ENCODE measurements at regions not wholly inside any gene's neighbourhood (a gene's known extent, or its start where the extent isn't known, plus 50 kb on each side); places are given as distances from the start of the nearest gene placed in this dataset.

DNA sequence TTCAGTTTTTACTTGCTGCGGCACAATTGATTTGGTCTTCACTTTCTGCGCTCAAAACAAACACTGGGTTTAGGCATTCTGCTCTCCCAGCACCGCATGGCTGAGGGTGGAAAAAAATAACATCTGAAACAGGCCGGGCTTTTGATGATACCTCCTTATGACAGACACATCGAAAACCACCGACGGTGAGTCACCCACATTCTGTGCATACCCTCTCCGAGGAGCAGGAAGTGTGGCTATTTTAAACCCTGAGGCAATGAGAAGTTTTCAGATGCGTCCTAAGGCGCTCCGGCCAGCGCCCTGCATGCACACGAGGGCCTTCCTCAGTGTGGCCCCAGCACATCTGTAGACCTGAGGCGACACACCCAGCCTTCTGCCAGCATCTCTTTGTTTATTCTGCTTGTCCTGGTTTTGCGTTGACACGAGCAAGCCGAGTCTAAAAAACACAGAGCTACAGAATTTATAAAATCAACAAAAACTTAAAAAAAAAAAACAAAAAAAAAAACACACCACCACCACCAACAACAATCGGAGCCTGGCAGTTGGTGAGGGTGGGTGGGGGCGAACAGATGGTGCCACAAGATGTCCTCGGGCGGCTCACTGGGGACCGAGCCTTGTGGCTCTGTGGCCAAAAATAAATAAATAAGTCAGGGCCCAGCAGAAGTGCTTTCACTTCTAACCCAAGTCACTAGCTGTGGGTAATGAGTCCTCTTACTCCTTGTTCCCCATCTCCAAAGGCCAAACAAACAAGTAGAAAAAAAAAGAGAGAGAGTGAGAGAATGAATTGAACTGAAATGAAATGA is 162.6 kb upstream of the IRF2BP2 start (continued):
- TF ChIP-seq BHLHE40 (IDR thresholded peaks at IDR 0.05; ENCODE audit: low read length) (0 out of 2 replicates have a peak, but pooled peaks have one; percentile 13), ZFP37 (CRISPR knock-in tag; IDR thresholded peaks at IDR 0.05; ENCODE audit: borderline replicate concordance) (no peak), ZFY (CRISPR knock-in tag; IDR thresholded peaks at IDR 0.05) (peak; percentile 60), ZNF232 (CRISPR knock-in tag; IDR thresholded peaks at IDR 0.05; ENCODE audit: borderline replicate concordance) (no peak), POLR2G (IDR thresholded peaks at IDR 0.05; ENCODE audit: low read depth, low read length) (no peak), ZNF274 (CRISPR knock-in tag; IDR thresholded peaks at IDR 0.05) (no peak), ZNF235 (CRISPR knock-in tag; IDR thresholded peaks at IDR 0.05; ENCODE audit: borderline replicate concordance) (no peak), CEBPZ (IDR thresholded peaks at IDR 0.05; ENCODE audit: low read length) (no peak), PRDM4 (CRISPR knock-in tag; IDR thresholded peaks at IDR 0.05; ENCODE audit: borderline replicate concordance) (no peak), ZC3H4 (CRISPR knock-in tag; IDR thresholded peaks at IDR 0.05; ENCODE audit: borderline replicate concordance) (no peak), MIER3 (CRISPR knock-in tag; IDR thresholded peaks at IDR 0.05; ENCODE audit: borderline replicate concordance) (peak; percentile 78; the same call in 1 of the 2 replicates), ZEB1 (IDR thresholded peaks at IDR 0.05; ENCODE audit: insufficient replicate concordance, low read depth) (no peak)
- TF ChIP-seq, protein P1, sequence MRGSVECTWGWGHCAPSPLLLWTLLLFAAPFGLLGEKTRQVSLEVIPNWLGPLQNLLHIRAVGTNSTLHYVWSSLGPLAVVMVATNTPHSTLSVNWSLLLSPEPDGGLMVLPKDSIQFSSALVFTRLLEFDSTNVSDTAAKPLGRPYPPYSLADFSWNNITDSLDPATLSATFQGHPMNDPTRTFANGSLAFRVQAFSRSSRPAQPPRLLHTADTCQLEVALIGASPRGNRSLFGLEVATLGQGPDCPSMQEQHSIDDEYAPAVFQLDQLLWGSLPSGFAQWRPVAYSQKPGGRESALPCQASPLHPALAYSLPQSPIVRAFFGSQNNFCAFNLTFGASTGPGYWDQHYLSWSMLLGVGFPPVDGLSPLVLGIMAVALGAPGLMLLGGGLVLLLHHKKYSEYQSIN (CRISPR knock-in tag; IDR thresholded peaks at IDR 0.05; ENCODE audit: borderline replicate concordance), result no peak
- TF ChIP-seq, protein P2, sequence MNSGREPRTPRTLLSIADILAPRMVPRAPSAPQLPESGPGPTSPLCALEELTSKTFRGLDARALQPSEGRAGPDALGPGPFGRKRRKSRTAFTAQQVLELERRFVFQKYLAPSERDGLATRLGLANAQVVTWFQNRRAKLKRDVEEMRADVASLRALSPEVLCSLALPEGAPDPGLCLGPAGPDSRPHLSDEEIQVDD (CRISPR knock-in tag; IDR thresholded peaks at IDR 0.05; ENCODE audit: borderline replicate concordance), result no peak
- TF ChIP-seq, protein P3, sequence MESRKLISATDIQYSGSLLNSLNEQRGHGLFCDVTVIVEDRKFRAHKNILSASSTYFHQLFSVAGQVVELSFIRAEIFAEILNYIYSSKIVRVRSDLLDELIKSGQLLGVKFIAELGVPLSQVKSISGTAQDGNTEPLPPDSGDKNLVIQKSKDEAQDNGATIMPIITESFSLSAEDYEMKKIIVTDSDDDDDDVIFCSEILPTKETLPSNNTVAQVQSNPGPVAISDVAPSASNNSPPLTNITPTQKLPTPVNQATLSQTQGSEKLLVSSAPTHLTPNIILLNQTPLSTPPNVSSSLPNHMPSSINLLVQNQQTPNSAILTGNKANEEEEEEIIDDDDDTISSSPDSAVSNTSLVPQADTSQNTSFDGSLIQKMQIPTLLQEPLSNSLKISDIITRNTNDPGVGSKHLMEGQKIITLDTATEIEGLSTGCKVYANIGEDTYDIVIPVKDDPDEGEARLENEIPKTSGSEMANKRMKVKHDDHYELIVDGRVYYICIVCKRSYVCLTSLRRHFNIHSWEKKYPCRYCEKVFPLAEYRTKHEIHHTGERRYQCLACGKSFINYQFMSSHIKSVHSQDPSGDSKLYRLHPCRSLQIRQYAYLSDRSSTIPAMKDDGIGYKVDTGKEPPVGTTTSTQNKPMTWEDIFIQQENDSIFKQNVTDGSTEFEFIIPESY (CRISPR knock-in tag; IDR thresholded peaks at IDR 0.05), result peak; percentile 95
- TF ChIP-seq, protein P4, sequence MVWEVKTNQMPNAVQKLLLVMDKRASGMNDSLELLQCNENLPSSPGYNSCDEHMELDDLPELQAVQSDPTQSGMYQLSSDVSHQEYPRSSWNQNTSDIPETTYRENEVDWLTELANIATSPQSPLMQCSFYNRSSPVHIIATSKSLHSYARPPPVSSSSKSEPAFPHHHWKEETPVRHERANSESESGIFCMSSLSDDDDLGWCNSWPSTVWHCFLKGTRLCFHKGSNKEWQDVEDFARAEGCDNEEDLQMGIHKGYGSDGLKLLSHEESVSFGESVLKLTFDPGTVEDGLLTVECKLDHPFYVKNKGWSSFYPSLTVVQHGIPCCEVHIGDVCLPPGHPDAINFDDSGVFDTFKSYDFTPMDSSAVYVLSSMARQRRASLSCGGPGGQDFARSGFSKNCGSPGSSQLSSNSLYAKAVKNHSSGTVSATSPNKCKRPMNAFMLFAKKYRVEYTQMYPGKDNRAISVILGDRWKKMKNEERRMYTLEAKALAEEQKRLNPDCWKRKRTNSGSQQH (CRISPR knock-in tag; IDR thresholded peaks at IDR 0.05; ENCODE audit: low read depth), result no peak
